ENCODE measurements at regions not wholly inside any gene's neighbourhood (a gene's known extent, or its start where the extent isn't known, plus 50 kb on each side); places are given as distances from the start of the nearest gene placed in this dataset.

- TF ChIP-seq CTCF (IDR thresholded peaks at IDR 0.05) (no peak), POLR2A (IDR thresholded peaks at IDR 0.05) (no peak)
Measured at GRCh38 chr12:126791122-126791521, 1475.8 kb upstream of the TMEM132C start.
